GM21737 (cell line): ENCODE measurements at regions not wholly inside any gene's neighbourhood (a gene's known extent, or its start where the extent isn't known, plus 50 kb on each side); places are given as distances from the start of the nearest gene placed in this dataset.

Experiments
- ATAC-seq: cut with Tn5 transposase; IDR thresholded peaks from one replicate; pipeline ENCODE4 v1.9.1; 2021; ENCODE audit warnings: mild to moderate bottlenecking, moderate library complexity; ENCODE audit not compliant: unreplicated experiment

- no peak for ATAC-seq
Observed at GRCh38 chr1:208298593-208299269, 54.5 kb upstream of the PLXNA2 start.

DNA sequence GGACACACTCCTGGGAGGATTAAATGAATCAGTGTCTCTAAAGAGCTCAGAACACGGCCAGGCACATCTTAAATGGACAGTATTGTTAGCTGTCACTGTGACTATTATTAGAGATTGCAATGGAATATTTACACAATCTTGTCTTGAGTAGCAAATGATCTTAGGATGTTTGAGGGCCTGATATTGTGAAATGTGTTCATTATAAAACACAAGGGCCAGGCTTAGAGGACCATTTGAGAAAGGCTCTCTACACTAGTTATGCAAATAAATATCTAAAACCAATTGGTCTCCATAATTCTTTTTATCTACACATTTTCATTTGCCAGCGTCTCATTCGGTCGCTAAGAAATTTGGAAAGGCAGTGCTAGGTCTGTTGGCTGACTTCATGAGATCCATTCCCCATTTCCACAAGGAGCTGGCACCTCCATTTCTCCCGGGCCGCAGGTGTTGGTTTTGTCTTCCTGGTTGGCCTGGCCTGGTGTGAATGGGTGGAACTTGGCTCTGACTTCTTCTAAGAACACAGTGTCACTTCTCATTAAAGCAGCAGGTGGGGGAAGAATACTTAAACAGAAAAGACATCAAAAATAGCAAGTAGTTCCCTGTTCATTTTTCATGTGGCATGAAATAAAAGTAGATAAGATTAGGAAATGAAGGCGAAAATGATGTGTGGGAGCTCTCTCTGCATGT, 56.0 kb upstream of the PLXNA2 start:
- ATAC-seq = no peak

DNA sequence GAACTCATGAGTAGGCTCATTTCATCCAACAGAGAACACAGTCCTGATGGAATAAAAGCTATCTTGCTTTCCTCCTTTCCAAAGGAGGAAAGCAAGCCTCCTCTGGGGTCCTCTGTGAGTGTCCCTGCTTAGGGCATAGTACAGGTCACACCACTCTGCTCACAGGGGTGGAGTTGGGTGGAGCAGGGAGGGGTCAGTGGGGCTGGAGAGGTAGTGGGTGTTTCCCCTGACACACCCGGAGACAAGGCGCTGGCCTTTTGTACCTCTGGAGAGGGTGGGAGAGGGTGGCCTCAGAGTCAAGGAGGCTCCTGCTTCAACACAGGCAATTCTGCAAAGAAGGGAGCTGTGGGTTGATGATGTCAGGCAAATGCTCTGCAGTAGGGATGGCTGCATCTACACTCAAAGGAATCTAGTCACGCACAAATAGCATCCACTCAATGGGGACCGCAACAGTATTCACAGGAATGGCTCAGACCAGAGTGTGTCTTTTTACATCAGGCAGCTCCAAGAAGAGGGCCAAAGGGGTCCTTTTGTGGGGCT, 58.6 kb upstream of the PLXNA2 start:
- ATAC-seq = no peak

- ATAC-seq = no peak
Observed at GRCh38 chr1:208303743-208304712, 59.8 kb upstream of the PLXNA2 start.

DNA sequence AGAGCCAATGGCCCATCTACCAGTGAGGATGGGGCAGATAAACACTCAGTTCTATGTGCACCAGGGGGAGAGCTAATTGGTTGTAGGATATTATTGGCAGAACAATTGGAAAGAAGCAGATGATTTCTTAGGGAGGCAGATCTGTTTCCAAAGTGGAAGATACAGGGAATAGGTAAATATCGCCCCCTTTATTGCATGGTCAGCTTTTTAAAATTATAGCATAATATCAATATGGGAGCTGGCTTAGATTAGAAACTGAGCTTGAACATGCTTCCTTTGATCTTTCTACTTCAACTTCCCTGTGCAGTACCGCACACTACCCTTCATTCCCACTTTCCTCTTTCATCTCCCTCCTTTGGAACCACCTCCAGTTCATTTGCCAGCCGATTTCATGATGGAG, 64.0 kb upstream of the PLXNA2 start:
- ATAC-seq = no peak

- no peak for ATAC-seq
Observed at GRCh38 chr1:208309771-208310170, 65.6 kb upstream of the PLXNA2 start.

GRCh38 chr1:208312706-208313105, 68.5 kb upstream of the PLXNA2 start:
- ATAC-seq = no peak

GRCh38 chr1:208314431-208314830, 70.2 kb upstream of the PLXNA2 start:
- ATAC-seq = no peak

- no peak for ATAC-seq
Observed at GRCh38 chr1:208318150-208318734, 74.1 kb upstream of the PLXNA2 start.

GRCh38 chr1:208324005-208324404, 79.8 kb upstream of the PLXNA2 start:
- ATAC-seq = no peak

- ATAC-seq = no peak
Observed at GRCh38 chr1:208326033-208326432, 81.8 kb upstream of the PLXNA2 start.

GRCh38 chr1:208329300-208329699, 85.1 kb upstream of the PLXNA2 start:
- no peak for ATAC-seq

DNA sequence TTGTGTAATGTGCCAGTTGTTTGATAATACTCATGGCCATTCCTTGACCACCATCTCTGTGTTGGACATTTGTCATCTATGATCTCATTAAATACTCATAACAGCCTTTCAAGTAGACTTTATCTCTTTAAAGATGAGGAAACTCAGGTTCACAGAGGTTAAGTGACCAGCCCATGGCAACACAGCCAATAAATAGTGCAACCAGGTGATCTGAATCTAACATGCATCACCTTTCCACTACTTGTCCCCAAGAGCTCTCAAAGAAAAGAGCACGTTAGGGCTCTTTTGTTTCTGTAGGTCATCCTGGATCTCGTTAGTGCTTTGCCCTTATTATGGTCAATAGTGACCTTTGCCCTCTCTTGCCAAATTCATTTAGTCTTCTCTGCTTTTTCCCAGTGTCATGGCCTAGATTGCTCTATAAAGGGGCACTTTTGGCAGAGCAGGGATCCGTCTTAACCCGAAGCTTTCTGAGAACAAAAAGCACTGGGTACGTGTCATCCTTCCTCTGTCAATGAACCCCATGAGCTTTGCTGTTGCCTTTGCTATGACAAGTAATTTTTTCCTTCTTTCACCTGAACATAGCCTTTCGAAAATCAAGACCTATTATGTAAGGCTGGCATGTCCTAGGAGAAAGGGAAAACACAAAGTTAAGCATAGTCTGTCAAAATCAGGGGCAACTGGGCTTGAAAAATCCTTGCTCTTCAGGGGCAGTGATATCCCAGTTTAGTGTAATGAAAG, 88.0 kb upstream of the PLXNA2 start:
- ATAC-seq = no peak

DNA sequence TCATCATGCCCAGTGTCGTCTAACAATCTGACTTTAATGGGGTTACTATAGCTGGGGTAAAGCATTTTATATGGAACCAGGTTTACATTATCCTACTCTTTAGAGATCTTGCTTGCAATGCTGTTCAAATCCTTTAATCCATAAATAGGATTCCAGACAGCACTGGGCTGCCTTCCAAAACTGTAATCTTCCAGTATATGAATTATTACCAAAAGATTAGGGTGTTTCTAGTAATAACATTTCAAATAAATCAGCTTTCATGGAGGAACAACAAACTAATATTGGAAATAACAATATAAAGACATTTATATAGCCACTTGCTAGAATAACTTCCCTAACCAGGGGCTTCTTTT, 88.6 kb upstream of the PLXNA2 start:
- ATAC-seq = no peak

DNA sequence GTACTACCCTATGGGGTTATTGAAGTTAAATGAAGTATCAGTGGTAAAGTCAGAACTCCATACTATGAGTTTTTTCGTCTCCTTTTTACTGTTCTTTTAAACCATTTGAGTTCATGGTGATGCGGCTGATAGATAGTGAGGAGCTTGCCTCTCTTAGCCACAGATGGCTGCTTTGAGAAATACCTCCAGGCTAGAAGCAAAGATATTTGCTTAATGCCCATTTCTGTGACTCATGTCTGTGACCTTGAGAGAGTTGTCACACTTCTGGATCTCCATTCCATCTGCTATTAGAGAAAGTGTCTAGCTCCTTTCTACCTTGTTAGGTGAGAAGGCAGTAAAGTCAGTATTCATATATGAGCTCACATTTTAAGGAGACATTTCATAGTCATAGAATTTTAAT, 89.5 kb upstream of the PLXNA2 start:
- ATAC-seq = no peak

DNA sequence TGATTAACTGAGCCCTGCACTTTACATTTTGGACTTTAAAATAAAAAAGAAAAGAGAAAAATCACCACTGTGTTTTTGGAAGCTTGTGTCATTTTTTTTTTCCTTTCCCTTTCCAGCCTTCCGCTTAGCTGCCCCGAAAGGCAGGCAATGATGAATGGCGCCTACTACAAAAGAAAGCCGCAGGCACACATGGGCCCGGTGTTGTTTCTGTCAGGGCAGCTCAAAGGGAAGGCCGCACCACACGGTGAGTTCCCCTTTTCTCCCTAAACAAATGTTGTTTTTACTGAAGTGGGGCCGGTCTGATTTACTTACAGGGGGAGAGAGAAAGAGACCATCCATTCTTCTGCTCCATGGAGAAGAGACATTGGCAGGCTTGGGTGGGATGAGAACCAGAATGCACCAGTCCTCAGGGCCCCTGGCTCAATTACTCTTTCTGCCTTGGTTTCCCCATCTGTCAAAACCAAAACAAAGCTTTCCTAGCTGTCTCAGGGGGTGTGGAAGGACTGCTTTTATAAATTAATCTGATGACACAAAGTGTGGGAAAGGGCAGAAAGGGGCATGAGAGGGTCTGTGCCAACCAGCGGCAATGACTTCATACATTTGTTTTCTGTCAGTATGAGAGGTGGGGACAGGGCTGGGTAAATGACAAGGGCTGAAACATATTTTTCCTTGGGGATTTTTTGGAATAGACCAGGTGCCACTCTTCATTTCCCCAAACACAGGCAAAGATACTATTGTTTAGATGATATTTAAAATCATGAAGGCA, 91.4 kb upstream of the PLXNA2 start:
- ATAC-seq = no peak

DNA sequence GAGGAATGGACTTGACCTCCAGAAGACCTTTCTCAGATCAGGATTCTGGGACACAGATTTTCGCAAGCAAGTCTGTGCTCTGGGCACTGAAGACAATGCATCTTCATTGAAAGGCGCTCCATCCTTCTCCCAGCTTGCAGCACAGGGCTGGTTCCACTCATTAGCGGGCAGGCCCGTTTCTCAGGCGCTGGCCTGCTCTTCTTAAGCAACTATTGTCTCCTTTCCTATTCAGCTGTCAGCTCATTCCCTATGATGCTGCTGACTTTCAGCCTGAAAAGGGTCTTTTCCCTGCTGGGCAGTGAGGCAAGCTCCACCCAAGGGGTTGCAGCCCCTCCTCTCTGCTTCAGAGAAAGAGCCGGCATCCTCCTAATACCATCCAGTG, 91.9 kb upstream of the PLXNA2 start:
- ATAC-seq = no peak

DNA sequence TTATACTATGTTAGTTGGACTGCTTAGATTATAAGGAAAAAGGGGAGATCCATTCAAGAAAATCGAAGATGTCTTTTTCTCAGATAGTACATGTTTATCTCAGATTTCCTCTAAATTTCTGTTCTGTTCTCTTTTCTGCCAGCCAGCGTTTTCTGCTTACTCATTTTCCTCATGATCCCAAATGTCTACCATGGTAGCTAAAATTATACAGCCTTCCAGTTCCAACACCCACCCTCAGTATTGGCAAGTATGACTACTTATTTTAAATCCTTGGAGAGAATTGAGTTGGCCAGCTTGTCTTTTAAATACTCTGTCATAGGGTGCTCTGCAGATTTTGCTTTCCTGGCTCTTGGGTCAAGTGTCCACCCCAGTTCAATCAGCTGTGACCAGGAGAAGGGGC, 95.7 kb upstream of the PLXNA2 start:
- no peak for ATAC-seq

DNA sequence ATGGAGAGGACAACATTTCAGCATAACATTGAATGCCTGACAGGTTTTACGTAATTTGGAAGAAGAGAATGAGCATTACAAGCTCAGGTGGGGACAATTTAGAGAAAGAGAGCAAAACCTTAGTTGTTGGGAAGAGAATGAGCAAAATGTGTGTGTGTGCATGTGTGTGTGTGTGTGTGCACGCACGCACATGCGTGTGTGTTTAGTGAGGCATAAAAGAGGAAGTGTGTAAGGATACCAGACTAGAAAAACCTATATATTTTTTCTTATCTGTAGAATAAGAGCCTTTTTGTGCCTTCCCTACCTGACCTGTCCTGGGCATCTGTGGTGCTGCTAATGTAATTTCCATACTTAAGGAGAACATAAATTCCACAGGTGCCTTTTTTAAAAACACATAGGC, 99.0 kb upstream of the PLXNA2 start:
- no peak for ATAC-seq
